ENCODE measurements at regions not wholly inside any gene's neighbourhood (a gene's known extent, or its start where the extent isn't known, plus 50 kb on each side); places are given as distances from the start of the nearest gene placed in this dataset.

- Mint-ChIP-seq H3K4me1 (no peaks in the 10 kb centered on the region), H3K27me3 (peaks cover 3 to 22% (median 10%) of the 10 kb centered on the region in 5 donors)
Measured at GRCh38 chr14:96653597-96653996, 143.6 kb upstream of the VRK1 start.

GRCh38 chr14:96658611-96659010 lies 138.6 kb upstream of the VRK1 start:
- POLR2A ChIA-PET, result no interaction called here
- DNase-seq, result no peak
- ATAC-seq, result no peak
- Mint-ChIP-seq H3K4me1 (no peaks in the 10 kb centered on the region), H3K27ac (no peak overlapping the region), H3K27me3 (peaks cover 14 to 58% (median 34%) of the 10 kb centered on the region in 5 donors), H3K4me3 (no peak overlapping the region), H3K9me3 (peaks cover 0 to 35% (median 14%) of the 10 kb centered on the region in 9 donors), H3K36me3 (peaks cover 0 to 31% (median 13%) of the 10 kb centered on the region in 3 donors)

More at GRCh38 chr14:96653597-96653996, 143.6 kb upstream of the VRK1 start:
- DNase-seq (no peak), ATAC-seq (no peak)
- peaks cover 0 to 26% (median 15%) of the 10 kb centered on the region in 3 donors for H3K36me3 Mint-ChIP-seq
- no peak overlapping the region for H3K4me3 Mint-ChIP-seq
- peaks cover 0 to 32% (median 13%) of the 10 kb centered on the region in 9 donors for H3K9me3 Mint-ChIP-seq
- POLR2A ChIA-PET, result no interaction called here
- no peak overlapping the region for H3K27ac Mint-ChIP-seq

GRCh38 chr14:96660123-96660522 lies 137.1 kb upstream of the VRK1 start:
- no peak for ATAC-seq
- Mint-ChIP-seq H3K4me3 (no peak overlapping the region), H3K27me3 (peaks cover 19 to 63% (median 36%) of the 10 kb centered on the region in 5 donors), H3K4me1 (no peaks in the 10 kb centered on the region), H3K9me3 (peaks cover 0 to 35% (median 14%) of the 10 kb centered on the region in 9 donors), H3K36me3 (peaks cover 0 to 31% (median 13%) of the 10 kb centered on the region in 3 donors), H3K27ac (no peak overlapping the region)
- POLR2A ChIA-PET, result no interaction called here
- DNase-seq, result no peak

GRCh38 chr14:96660667-96661066 lies 136.5 kb upstream of the VRK1 start:
- ATAC-seq (no peak), DNase-seq (no peak)
- Mint-ChIP-seq H3K36me3 (peaks cover 0 to 27% (median 13%) of the 10 kb centered on the region in 3 donors), H3K27ac (no peak overlapping the region), H3K27me3 (peaks cover 22 to 63% (median 36%) of the 10 kb centered on the region in 5 donors), H3K4me3 (no peak overlapping the region), H3K4me1 (no peaks in the 10 kb centered on the region), H3K9me3 (peaks cover 0 to 32% (median 12%) of the 10 kb centered on the region in 9 donors)
- POLR2A ChIA-PET, result no interaction called here

- Mint-ChIP-seq H3K27me3 (peaks cover 29 to 67% (median 40%) of the 10 kb centered on the region in 5 donors), H3K4me1 (no peaks in the 10 kb centered on the region), H3K4me3 (no peak overlapping the region), H3K36me3 (peaks cover 0 to 22% (median 13%) of the 10 kb centered on the region in 3 donors), H3K27ac (no peak overlapping the region), H3K9me3 (peaks cover 0 to 25% (median 12%) of the 10 kb centered on the region in 9 donors)
- no peak for ATAC-seq
- DNase-seq, result no peak
- POLR2A ChIA-PET, result no interaction called here
Measured at GRCh38 chr14:96661244-96661969, 135.8 kb upstream of the VRK1 start.

- Mint-ChIP-seq H3K27ac (no peak overlapping the region), H3K4me3 (no peak overlapping the region), H3K36me3 (peaks cover 0 to 14% (median 5%) of the 10 kb centered on the region in 3 donors), H3K27me3 (peaks cover 34 to 76% (median 45%) of the 10 kb centered on the region in 5 donors), H3K9me3 (peaks cover 0 to 16% (median 6%) of the 10 kb centered on the region in 9 donors), H3K4me1 (no peaks in the 10 kb centered on the region)
- no peak for ATAC-seq
- DNase-seq, result no peak
- POLR2A ChIA-PET, result no interaction called here
Measured at GRCh38 chr14:96662116-96662970, 134.8 kb upstream of the VRK1 start.

GRCh38 chr14:96663076-96663475 lies 134.1 kb upstream of the VRK1 start:
- no peak for DNase-seq
- no peaks in the 10 kb centered on the region for H3K4me1 Mint-ChIP-seq
- peaks cover 0 to 8% (median 0%) of the 10 kb centered on the region in 3 donors for H3K36me3 Mint-ChIP-seq
- peaks cover 38 to 84% (median 47%) of the 10 kb centered on the region in 5 donors for H3K27me3 Mint-ChIP-seq
- H3K27ac Mint-ChIP-seq, result peak overlapping the region in 1 of 10 donors; percentile 20
- H3K4me3 Mint-ChIP-seq, result no peak overlapping the region
- H3K9me3 Mint-ChIP-seq, result peaks cover 0 to 10% (median 5%) of the 10 kb centered on the region in 9 donors
- POLR2A ChIA-PET, result no interaction called here
- no peak for ATAC-seq

- ATAC-seq (no peak), DNase-seq (no peak)
- Mint-ChIP-seq H3K4me1 (no peaks in the 10 kb centered on the region), H3K27ac (no peak overlapping the region), H3K27me3 (peaks cover 42 to 86% (median 49%) of the 10 kb centered on the region in 5 donors), H3K4me3 (no peak overlapping the region), H3K9me3 (peaks cover 0 to 10% (median 3%) of the 10 kb centered on the region in 9 donors), H3K36me3 (peaks cover 0 to 5% (median 0%) of the 10 kb centered on the region in 3 donors)
- POLR2A ChIA-PET, result no interaction called here
Measured at GRCh38 chr14:96663491-96664067, 133.6 kb upstream of the VRK1 start.

- POLR2A ChIA-PET, result no interaction called here
- no peak for ATAC-seq
- no peak for DNase-seq
- H3K36me3 Mint-ChIP-seq, result no peaks in the 10 kb centered on the region
- H3K27ac Mint-ChIP-seq, result no peak overlapping the region
- no peaks in the 10 kb centered on the region for H3K9me3 Mint-ChIP-seq
- H3K4me1 Mint-ChIP-seq, result no peaks in the 10 kb centered on the region
- H3K4me3 Mint-ChIP-seq, result no peak overlapping the region
- peaks cover 34 to 74% (median 46%) of the 10 kb centered on the region in 5 donors for H3K27me3 Mint-ChIP-seq
Measured at GRCh38 chr14:96666088-96666487, 131.1 kb upstream of the VRK1 start.

- peak overlapping the region in 1 of 10 donors; percentile 17 for H3K27ac Mint-ChIP-seq
- DNase-seq, result no peak
- POLR2A ChIA-PET, result no interaction called here
- ATAC-seq, result no peak
- H3K9me3 Mint-ChIP-seq, result peaks cover 0 to 4% (median 0%) of the 10 kb centered on the region in 9 donors
- H3K27me3 Mint-ChIP-seq, result peaks cover 31 to 61% (median 40%) of the 10 kb centered on the region in 5 donors
- H3K4me3 Mint-ChIP-seq, result no peak overlapping the region
- no peaks in the 10 kb centered on the region for H3K36me3 Mint-ChIP-seq
- H3K4me1 Mint-ChIP-seq, result peaks cover 0 to 3% (median 0%) of the 10 kb centered on the region in 4 donors
Measured at GRCh38 chr14:96670391-96670790, 126.8 kb upstream of the VRK1 start.

GRCh38 chr14:96671218-96671617 lies 126.0 kb upstream of the VRK1 start:
- POLR2A ChIA-PET, result no interaction called here
- ATAC-seq, result no peak
- H3K27ac Mint-ChIP-seq, result no peak overlapping the region

GRCh38 chr14:96673706-96674105 lies 123.5 kb upstream of the VRK1 start:
- Mint-ChIP-seq H3K27ac (no peak overlapping the region), H3K4me1 (peaks cover 0 to 3% (median 0%) of the 10 kb centered on the region in 4 donors), H3K9me3 (peaks cover 0 to 4% (median 0%) of the 10 kb centered on the region in 9 donors), H3K36me3 (peaks cover 0 to 1% (median 0%) of the 10 kb centered on the region in 3 donors), H3K27me3 (peaks cover 20 to 59% (median 31%) of the 10 kb centered on the region in 5 donors), H3K4me3 (no peak overlapping the region)
- ATAC-seq (no peak), DNase-seq (no peak)
- POLR2A ChIA-PET, result no interaction called here

More at GRCh38 chr14:96671218-96671617, 126.0 kb upstream of the VRK1 start:
- H3K27me3 Mint-ChIP-seq, result peaks cover 31 to 61% (median 39%) of the 10 kb centered on the region in 5 donors
- peaks cover 0 to 3% (median 0%) of the 10 kb centered on the region in 4 donors for H3K4me1 Mint-ChIP-seq
- peaks cover 0 to 4% (median 0%) of the 10 kb centered on the region in 9 donors for H3K9me3 Mint-ChIP-seq
- no peak for DNase-seq
- no peak overlapping the region for H3K4me3 Mint-ChIP-seq
- H3K36me3 Mint-ChIP-seq, result no peaks in the 10 kb centered on the region

Measured in naive thymus-derived CD8-positive, alpha-beta T cell (primary cell).